Effector memory CD8-positive, alpha-beta T cell (primary cell): ENCODE measurements at regions not wholly inside any gene's neighbourhood (a gene's known extent, or its start where the extent isn't known, plus 50 kb on each side); places are given as distances from the start of the nearest gene placed in this dataset.
A peak's percentile ranks its signal among the peaks of the same experiment; 100 is the strongest.

Experiments used
- ATAC-seq: fragments of 150-1000 bp; cut with Tn5 transposase; replicated peaks from 2 replicates; pipeline ENCODE4 v1.10.0; 2021; ENCODE audit warnings: mild to moderate bottlenecking, moderate library complexity
- DNase-seq, 3 experiments: peaks; one replicate each; pipeline ENCODE4 v3.0.0; 2021
- H3K27ac Mint-ChIP-seq, 2 donors: one replicate each; pipeline ENCODE4 v1.8.0; 2022; ENCODE audit warnings: mild to moderate bottlenecking in 2 of 2, mixed read lengths in 2 of 2, moderate library complexity in 2 of 2
- H3K27me3 Mint-ChIP-seq, 2 donors: one replicate each; pipeline ENCODE4 v1.8.0; 2022; ENCODE audit warnings: mixed read lengths in 2 of 2
- H3K36me3 Mint-ChIP-seq: one replicate; pipeline ENCODE4 v1.8.0; 2022; ENCODE audit warnings: mild to moderate bottlenecking, moderate library complexity, mixed read lengths; ENCODE audit not compliant: insufficient read depth
- H3K4me1 Mint-ChIP-seq, 2 donors: one replicate each; pipeline ENCODE4 v1.8.0; 2022; ENCODE audit warnings: low read depth in 2 of 2, mixed read lengths in 2 of 2
- H3K4me3 Mint-ChIP-seq, 2 donors: one replicate each; pipeline ENCODE4 v1.8.0; 2022; ENCODE audit warnings: mild to moderate bottlenecking in 2 of 2, mixed read lengths in 2 of 2, moderate library complexity in 2 of 2
- H3K9me3 Mint-ChIP-seq, 2 donors: one replicate each; pipeline ENCODE4 v1.8.0; 2022; ENCODE audit warnings: mixed read lengths in 2 of 2

GRCh38 chr17:73729101-73729500 is 84.9 kb upstream of the SDK2 start:
- H3K9me3 Mint-ChIP-seq: peaks cover 2 to 10% of the 10 kb centered on the region in 2 donors
- no peak overlapping the region for H3K4me3 Mint-ChIP-seq
- H3K27ac Mint-ChIP-seq: no peak overlapping the region
- no peaks in the 10 kb centered on the region for H3K36me3 Mint-ChIP-seq
- no peak for DNase-seq
- peaks cover 24 to 47% of the 10 kb centered on the region in 2 donors for H3K27me3 Mint-ChIP-seq
- peaks cover 0 to 1% of the 10 kb centered on the region in 2 donors for H3K4me1 Mint-ChIP-seq
- peak; percentile 41 for ATAC-seq

GRCh38 chr17:73731733-73732132 is 87.5 kb upstream of the SDK2 start:
- ATAC-seq (no peak), DNase-seq (no peak)
- H3K4me1 Mint-ChIP-seq: peaks cover 0 to 1% of the 10 kb centered on the region in 2 donors
- peaks cover 2 to 10% of the 10 kb centered on the region in 2 donors for H3K9me3 Mint-ChIP-seq
- no peak overlapping the region for H3K27ac Mint-ChIP-seq
- H3K36me3 Mint-ChIP-seq: no peaks in the 10 kb centered on the region
- H3K27me3 Mint-ChIP-seq: peaks cover 47 to 61% of the 10 kb centered on the region in 2 donors
- H3K4me3 Mint-ChIP-seq: no peak overlapping the region

- no peak for ATAC-seq
- Mint-ChIP-seq H3K4me1 (peaks cover 0 to 1% of the 10 kb centered on the region in 2 donors), H3K27ac (no peak overlapping the region), H3K9me3 (peaks cover 2 to 10% of the 10 kb centered on the region in 2 donors), H3K4me3 (no peak overlapping the region), H3K36me3 (no peaks in the 10 kb centered on the region), H3K27me3 (peaks cover 52 to 72% of the 10 kb centered on the region in 2 donors)
- no peak for DNase-seq
Measured at GRCh38 chr17:73733517-73733916, 89.3 kb upstream of the SDK2 start.

- no peak overlapping the region for H3K4me3 Mint-ChIP-seq
- ATAC-seq (no peak), DNase-seq (no peak)
- H3K36me3 Mint-ChIP-seq: no peaks in the 10 kb centered on the region
- peaks cover 0 to 3% of the 10 kb centered on the region in 2 donors for H3K4me1 Mint-ChIP-seq
- H3K9me3 Mint-ChIP-seq: peaks cover 2 to 10% of the 10 kb centered on the region in 2 donors
- H3K27me3 Mint-ChIP-seq: peaks cover 55 to 78% of the 10 kb centered on the region in 2 donors
- H3K27ac Mint-ChIP-seq: no peak overlapping the region
Measured at GRCh38 chr17:73735245-73735644, 91.0 kb upstream of the SDK2 start.

- Mint-ChIP-seq H3K27ac (no peak overlapping the region), H3K4me1 (peaks cover 0 to 11% of the 10 kb centered on the region in 2 donors), H3K4me3 (no peak overlapping the region), H3K36me3 (no peaks in the 10 kb centered on the region), H3K27me3 (peaks cover 53 to 95% of the 10 kb centered on the region in 2 donors), H3K9me3 (no peaks in the 10 kb centered on the region)
- DNase-seq (no peak), ATAC-seq (no peak)
Measured at GRCh38 chr17:73738751-73739575, 94.7 kb upstream of the SDK2 start.

GRCh38 chr17:73740370-73740769 is 96.1 kb upstream of the SDK2 start:
- Mint-ChIP-seq H3K9me3 (no peaks in the 10 kb centered on the region), H3K27ac (no peak overlapping the region), H3K4me3 (no peak overlapping the region), H3K4me1 (peaks cover 0 to 11% of the 10 kb centered on the region in 2 donors), H3K27me3 (peaks cover 48 to 95% of the 10 kb centered on the region in 2 donors), H3K36me3 (no peaks in the 10 kb centered on the region)
- ATAC-seq (no peak), DNase-seq (no peak)

- Mint-ChIP-seq H3K9me3 (no peaks in the 10 kb centered on the region), H3K4me1 (peaks cover 0 to 11% of the 10 kb centered on the region in 2 donors), H3K4me3 (no peak overlapping the region), H3K36me3 (no peaks in the 10 kb centered on the region), H3K27ac (no peak overlapping the region), H3K27me3 (peaks cover 50 to 88% of the 10 kb centered on the region in 2 donors)
- DNase-seq (no peak), ATAC-seq (no peak)
Measured at GRCh38 chr17:73742948-73743381, 98.7 kb upstream of the SDK2 start.

GRCh38 chr17:73743518-73744201 is 99.4 kb upstream of the SDK2 start:
- Mint-ChIP-seq H3K4me3 (no peak overlapping the region), H3K4me1 (peaks cover 0 to 11% of the 10 kb centered on the region in 2 donors), H3K36me3 (no peaks in the 10 kb centered on the region), H3K27me3 (peaks cover 44 to 87% of the 10 kb centered on the region in 2 donors), H3K9me3 (no peaks in the 10 kb centered on the region), H3K27ac (no peak overlapping the region)
- ATAC-seq: no peak
- DNase-seq: no peak

- Mint-ChIP-seq H3K27me3 (peaks cover 39 to 79% of the 10 kb centered on the region in 2 donors), H3K9me3 (no peaks in the 10 kb centered on the region), H3K36me3 (no peaks in the 10 kb centered on the region), H3K27ac (no peak overlapping the region), H3K4me3 (no peak overlapping the region), H3K4me1 (peaks cover 0 to 11% of the 10 kb centered on the region in 2 donors)
- ATAC-seq: no peak
- DNase-seq: no peak
Measured at GRCh38 chr17:73744411-73744810, 100.2 kb upstream of the SDK2 start.

- Mint-ChIP-seq H3K4me1 (no peaks in the 10 kb centered on the region), H3K27ac (no peak overlapping the region), H3K36me3 (no peaks in the 10 kb centered on the region), H3K9me3 (no peaks in the 10 kb centered on the region), H3K4me3 (no peak overlapping the region), H3K27me3 (peaks cover 22 to 66% of the 10 kb centered on the region in 2 donors)
- ATAC-seq (no peak), DNase-seq (no peak)
Measured at GRCh38 chr17:73746314-73747073, 102.2 kb upstream of the SDK2 start.

GRCh38 chr17:73747221-73748002 is 103.2 kb upstream of the SDK2 start:
- H3K27me3 Mint-ChIP-seq: peaks cover 22 to 59% of the 10 kb centered on the region in 2 donors
- H3K4me1 Mint-ChIP-seq: no peaks in the 10 kb centered on the region
- no peaks in the 10 kb centered on the region for H3K36me3 Mint-ChIP-seq
- H3K9me3 Mint-ChIP-seq: no peaks in the 10 kb centered on the region
- no peak for DNase-seq
- H3K27ac Mint-ChIP-seq: no peak overlapping the region
- H3K4me3 Mint-ChIP-seq: no peak overlapping the region
- no peak for ATAC-seq

- H3K36me3 Mint-ChIP-seq: no peaks in the 10 kb centered on the region
- no peak overlapping the region for H3K27ac Mint-ChIP-seq
- H3K4me3 Mint-ChIP-seq: no peak overlapping the region
Measured at GRCh38 chr17:73748508-73748907, 104.3 kb upstream of the SDK2 start.

More at GRCh38 chr17:73748508-73748907, 104.3 kb upstream of the SDK2 start:
- Mint-ChIP-seq H3K4me1 (no peaks in the 10 kb centered on the region), H3K27me3 (peaks cover 22 to 57% of the 10 kb centered on the region in 2 donors), H3K9me3 (no peaks in the 10 kb centered on the region)
- no peak for ATAC-seq
- DNase-seq: no peak
